Endodermal cell (in vitro differentiated cells): ENCODE measurements at regions not wholly inside any gene's neighbourhood (a gene's known extent, or its start where the extent isn't known, plus 50 kb on each side); places are given as distances from the start of the nearest gene placed in this dataset.
A peak's percentile ranks its signal among the peaks of the same experiment; 100 is the strongest.

ENCODE experiments used
- DNase-seq: peaks from one replicate; pipeline ENCODE4 v3.0.0-alpha.2; 2017
- H3K27ac ChIP-seq: 2 replicates; pipeline ENCODE4 v1.5.1; 2013; ENCODE audit warnings: mild to moderate bottlenecking, low read depth, low read length, moderate library complexity
- H3K27me3 ChIP-seq: 2 replicates; pipeline ENCODE4 v1.6.1; 2013; ENCODE audit warnings: mild to moderate bottlenecking, low read length, moderate library complexity; ENCODE audit not compliant: insufficient read depth, control insufficient read depth, poor library complexity, severe bottlenecking
- H3K36me3 ChIP-seq: 2 replicates; pipeline ENCODE4 v1.7.0; 2013; ENCODE audit warnings: mild to moderate bottlenecking, low read length, moderate library complexity; ENCODE audit not compliant: control insufficient read depth, insufficient read depth
- H3K4me1 ChIP-seq: one replicate; pipeline ENCODE4 v1.7.0; 2013; ENCODE audit warnings: low read length; ENCODE audit not compliant: control insufficient read depth, insufficient read depth
- H3K4me3 ChIP-seq: 2 replicates; pipeline ENCODE4 v1.5.1; 2013; ENCODE audit warnings: mild to moderate bottlenecking, low read length, moderate library complexity
- H3K9ac ChIP-seq: 2 replicates; pipeline ENCODE4 v1.6.1; 2013; ENCODE audit warnings: mild to moderate bottlenecking, low read length, moderate library complexity; ENCODE audit not compliant: poor library complexity, severe bottlenecking; ENCODE audit errors: extremely low read depth
- H3K9me3 ChIP-seq: 2 replicates; pipeline ENCODE4 v1.6.1; 2013; ENCODE audit warnings: mild to moderate bottlenecking, low read length, moderate library complexity; ENCODE audit not compliant: control insufficient read depth
- H3K27ac Mint-ChIP-seq: 2 replicates; pipeline ENCODE4 v1.8.0; 2020; ENCODE audit warnings: mixed read lengths
- H3K27me3 Mint-ChIP-seq: 2 replicates; pipeline ENCODE4 v1.8.0; 2021; ENCODE audit warnings: mild to moderate bottlenecking, mixed read lengths; ENCODE audit not compliant: insufficient read depth
- H3K36me3 Mint-ChIP-seq: 2 replicates; pipeline ENCODE4 v1.8.0; 2020; ENCODE audit warnings: low read depth, mixed read lengths
- H3K4me1 Mint-ChIP-seq: 2 replicates; pipeline ENCODE4 v1.8.0; 2020; ENCODE audit warnings: mixed read lengths
- H3K4me3 Mint-ChIP-seq: 2 replicates; pipeline ENCODE4 v1.8.0; 2020; ENCODE audit warnings: mild to moderate bottlenecking, moderate library complexity, mixed read lengths
- H3K9me3 Mint-ChIP-seq: 2 replicates; pipeline ENCODE4 v1.8.0; 2020; ENCODE audit warnings: mild to moderate bottlenecking, mixed read lengths
- WGBS, 2 experiments: methylation state at CpG; one replicate each; pipeline versions ENCODE4 v1.1.5 to v1.1.7; 2013; ENCODE audit warnings: missing lambda C conversion rate in 2 of 2, mixed read lengths in 1 of 2; ENCODE audit not compliant: insufficient coverage in 1 of 2, insufficient read length in 1 of 2; 5-methylcytosine and 5-hydroxymethylcytosine counted together
- TF ChIP-seq, protein P1 (sequence below): fragments of 200-600 bp; sonication (generic); conservative IDR thresholded peaks from 2 replicates; pipeline ENCODE4 v1.5.0; 2021; ENCODE audit warnings: antibody characterized with exemption, mild to moderate bottlenecking

DNA sequence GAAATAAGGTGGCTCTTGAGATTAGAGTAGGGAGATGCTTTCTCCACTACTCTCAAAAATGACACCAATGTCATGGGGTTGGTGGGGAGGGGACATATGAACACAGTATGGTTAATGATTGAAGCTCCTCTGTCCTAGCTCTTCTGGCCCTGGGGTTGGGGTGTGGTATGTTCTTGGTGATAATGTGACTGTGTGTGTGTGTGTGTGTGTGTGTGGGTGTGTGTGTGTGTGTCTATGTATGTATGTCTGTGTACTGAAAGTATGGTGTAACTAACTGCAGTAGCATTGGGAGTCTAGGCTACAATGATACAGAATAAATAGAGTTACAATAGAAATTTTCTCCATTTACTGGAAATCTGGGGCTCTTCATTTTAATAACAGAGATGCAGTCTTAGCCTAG, 121.0 kb upstream of the CD180 start:
- Histone ChIP-seq H3K4me3 (no peak overlapping the region), H3K27me3 (no peaks in the 10 kb centered on the region), H3K9me3 (peaks cover 8% of the 10 kb centered on the region), H3K4me1 (no peaks in the 10 kb centered on the region), H3K36me3 (no peaks in the 10 kb centered on the region), H3K27ac (no peak overlapping the region), H3K9ac (no peak overlapping the region)
- TF ChIP-seq, protein P1, sequence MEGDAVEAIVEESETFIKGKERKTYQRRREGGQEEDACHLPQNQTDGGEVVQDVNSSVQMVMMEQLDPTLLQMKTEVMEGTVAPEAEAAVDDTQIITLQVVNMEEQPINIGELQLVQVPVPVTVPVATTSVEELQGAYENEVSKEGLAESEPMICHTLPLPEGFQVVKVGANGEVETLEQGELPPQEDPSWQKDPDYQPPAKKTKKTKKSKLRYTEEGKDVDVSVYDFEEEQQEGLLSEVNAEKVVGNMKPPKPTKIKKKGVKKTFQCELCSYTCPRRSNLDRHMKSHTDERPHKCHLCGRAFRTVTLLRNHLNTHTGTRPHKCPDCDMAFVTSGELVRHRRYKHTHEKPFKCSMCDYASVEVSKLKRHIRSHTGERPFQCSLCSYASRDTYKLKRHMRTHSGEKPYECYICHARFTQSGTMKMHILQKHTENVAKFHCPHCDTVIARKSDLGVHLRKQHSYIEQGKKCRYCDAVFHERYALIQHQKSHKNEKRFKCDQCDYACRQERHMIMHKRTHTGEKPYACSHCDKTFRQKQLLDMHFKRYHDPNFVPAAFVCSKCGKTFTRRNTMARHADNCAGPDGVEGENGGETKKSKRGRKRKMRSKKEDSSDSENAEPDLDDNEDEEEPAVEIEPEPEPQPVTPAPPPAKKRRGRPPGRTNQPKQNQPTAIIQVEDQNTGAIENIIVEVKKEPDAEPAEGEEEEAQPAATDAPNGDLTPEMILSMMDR = no peak
- Mint-ChIP-seq H3K4me3 (no peak overlapping the region), H3K36me3 (no peaks in the 10 kb centered on the region), H3K9me3 (peaks cover 7% of the 10 kb centered on the region), H3K27me3 (no peaks in the 10 kb centered on the region), H3K4me1 (no peaks in the 10 kb centered on the region), H3K27ac (no peak overlapping the region)
- no peak for DNase-seq

DNA sequence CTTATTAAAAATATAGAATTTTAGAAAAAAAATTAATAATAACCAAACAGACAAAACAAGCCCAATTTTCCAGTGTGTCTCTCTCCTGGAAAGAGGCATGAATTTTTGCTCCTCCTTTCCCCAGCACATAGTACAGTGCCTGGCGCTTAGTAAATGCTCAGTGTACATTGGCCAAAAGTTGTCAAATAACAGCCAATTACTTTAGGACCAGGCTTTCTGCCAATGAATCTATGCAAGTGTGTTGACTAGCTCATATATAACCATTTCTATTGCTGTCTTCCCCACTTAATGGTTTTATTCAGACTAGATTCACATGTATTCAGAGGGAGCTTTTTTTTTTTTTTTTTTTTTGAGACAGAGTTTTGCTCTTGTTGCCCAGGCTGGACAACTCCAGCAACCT, 120.1 kb upstream of the CD180 start:
- Mint-ChIP-seq H3K4me1 (no peaks in the 10 kb centered on the region), H3K9me3 (peaks cover 7% of the 10 kb centered on the region), H3K27ac (no peak overlapping the region), H3K27me3 (no peaks in the 10 kb centered on the region), H3K4me3 (no peak overlapping the region), H3K36me3 (no peaks in the 10 kb centered on the region)
- Histone ChIP-seq H3K9me3 (peaks cover 8% of the 10 kb centered on the region), H3K36me3 (no peaks in the 10 kb centered on the region), H3K4me3 (no peak overlapping the region), H3K27me3 (no peaks in the 10 kb centered on the region), H3K27ac (no peak overlapping the region), H3K4me1 (no peaks in the 10 kb centered on the region), H3K9ac (no peak overlapping the region)
- no peak for DNase-seq
- 96% methylated on average over 1 of the region's 1 CpG; no CpG with 5 or more reads in 1 of the 2 experiments for WGBS, 2 experiments
- TF ChIP-seq, protein P1 = no peak

DNA sequence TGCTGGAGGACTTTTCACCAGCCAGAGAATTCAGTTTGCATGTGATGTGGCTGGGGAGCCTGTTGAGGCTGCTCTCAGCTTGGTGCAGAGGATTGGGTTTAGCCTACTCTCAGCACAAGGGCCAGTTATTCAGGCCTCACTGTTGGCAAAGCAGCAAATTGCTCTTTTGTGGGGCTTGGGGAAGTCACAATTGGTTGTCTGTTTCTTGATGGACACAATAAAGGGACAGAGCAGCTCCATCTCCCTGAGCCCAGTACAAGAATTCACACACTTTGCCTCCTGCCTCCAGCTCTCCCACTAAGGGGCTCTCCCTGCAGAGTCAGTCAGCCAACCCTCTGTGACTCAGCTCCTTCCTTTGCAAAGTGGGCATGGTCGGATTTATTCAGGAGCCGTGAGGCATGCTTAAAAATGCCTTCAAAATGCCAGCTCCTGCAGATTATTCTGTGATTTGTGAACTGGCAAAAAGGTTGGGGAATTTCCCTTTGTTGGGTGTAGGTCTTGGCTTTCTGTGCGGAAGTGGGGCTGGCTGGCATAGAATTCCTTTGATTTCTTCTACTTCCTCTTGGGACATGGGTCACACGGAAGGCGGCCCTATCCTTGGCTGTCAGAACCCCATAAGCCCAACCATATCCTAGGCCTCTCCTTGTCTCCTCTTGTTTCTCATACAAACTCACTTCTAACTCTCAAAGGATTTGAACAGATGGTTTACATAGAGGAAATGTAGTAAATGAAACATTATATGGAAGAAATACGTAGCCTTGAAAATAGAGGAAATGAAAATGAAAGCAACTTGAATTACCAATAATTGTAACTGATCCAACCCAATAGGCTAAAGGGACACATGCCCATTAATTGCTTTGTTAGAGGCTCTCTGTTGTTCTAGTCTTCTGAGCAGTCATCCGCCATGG, 118.7 kb upstream of the CD180 start:
- Histone ChIP-seq H3K27me3 (no peaks in the 10 kb centered on the region), H3K4me1 (no peaks in the 10 kb centered on the region), H3K4me3 (no peak overlapping the region), H3K27ac (peak overlapping the region; percentile 44), H3K9ac (no peak overlapping the region), H3K36me3 (no peaks in the 10 kb centered on the region), H3K9me3 (peaks cover 8% of the 10 kb centered on the region)
- Mint-ChIP-seq H3K36me3 (no peaks in the 10 kb centered on the region), H3K9me3 (peaks cover 8% of the 10 kb centered on the region), H3K4me3 (no peak overlapping the region), H3K27me3 (no peaks in the 10 kb centered on the region), H3K4me1 (no peaks in the 10 kb centered on the region), H3K27ac (no peak overlapping the region)
- DNase-seq = peak; percentile 52
- TF ChIP-seq, protein P1 = no peak
- WGBS, 2 experiments = 87 to 88% methylated on average over 3 to 7 of the region's 7 CpGs
